ENCODE measurements at regions not wholly inside any gene's neighbourhood (a gene's known extent, or its start where the extent isn't known, plus 50 kb on each side); places are given as distances from the start of the nearest gene placed in this dataset.
A peak's percentile ranks its signal among the peaks of the same experiment; 100 is the strongest.

GRCh38 chr9:28650327-28650726 lies 1077.0 kb upstream of the C9orf72 start:
- no peaks in the 10 kb centered on the region for H3K36me3 Mint-ChIP-seq
- H3K27ac Mint-ChIP-seq, result no peak overlapping the region
- peaks cover 0 to 13% (median 2%) of the 10 kb centered on the region in 11 donors for H3K9me3 Mint-ChIP-seq
- H3K9me3 ChIP-seq (ENCODE audit: control insufficient read depth in 2 of 3, low read length in 3 of 3), result no peaks in the 10 kb centered on the region
- CTCF ChIA-PET, result no interaction called here
- H3K4me3 Mint-ChIP-seq, result no peak overlapping the region
- H3K4me1 ChIP-seq (ENCODE audit: control insufficient read depth in 2 of 2, insufficient read depth in 2 of 2, low read length in 2 of 2), result no peaks in the 10 kb centered on the region
- H3K4me3 ChIP-seq (ENCODE audit: low read length), result no peak overlapping the region
- DNase-seq (no peak), ATAC-seq (no peak)
- POLR2A ChIA-PET, result no interaction called here
- no peaks in the 10 kb centered on the region for H3K27me3 ChIP-seq (ENCODE audit: control insufficient read depth in 2 of 2, insufficient read depth in 2 of 2, low read length in 2 of 2)
- no peaks in the 10 kb centered on the region for H3K36me3 ChIP-seq (ENCODE audit: control insufficient read depth in 2 of 3, insufficient read depth in 3 of 3, low read length in 3 of 3)
- no peak overlapping the region for H3K27ac ChIP-seq (ENCODE audit: low read depth, low read length)
- no peaks in the 10 kb centered on the region for H3K4me1 Mint-ChIP-seq
- intact Hi-C loops (cut with micrococcal nuclease), result no loop called here
- no peaks in the 10 kb centered on the region for H3K27me3 Mint-ChIP-seq

- ChIA-PET CTCF (no interaction called here), POLR2A (no interaction called here)
- H3K36me3 Mint-ChIP-seq, result no peaks in the 10 kb centered on the region
- no peaks in the 10 kb centered on the region for H3K4me1 Mint-ChIP-seq
- DNase-seq, result no peak
- H3K27ac Mint-ChIP-seq, result no peak overlapping the region
- Histone ChIP-seq H3K27ac (ENCODE audit: low read depth, low read length) (no peak overlapping the region), H3K9me3 (ENCODE audit: control insufficient read depth in 2 of 3, low read length in 3 of 3) (no peaks in the 10 kb centered on the region), H3K36me3 (ENCODE audit: control insufficient read depth in 2 of 3, insufficient read depth in 3 of 3, low read length in 3 of 3) (no peaks in the 10 kb centered on the region), H3K4me3 (ENCODE audit: low read length) (no peak overlapping the region), H3K27me3 (ENCODE audit: control insufficient read depth in 2 of 2, insufficient read depth in 2 of 2, low read length in 2 of 2) (no peaks in the 10 kb centered on the region), H3K4me1 (ENCODE audit: control insufficient read depth in 2 of 2, insufficient read depth in 2 of 2, low read length in 2 of 2) (no peaks in the 10 kb centered on the region)
- peaks cover 0 to 13% (median 2%) of the 10 kb centered on the region in 11 donors for H3K9me3 Mint-ChIP-seq
- no peak overlapping the region for H3K4me3 Mint-ChIP-seq
- peak; percentile 34 for ATAC-seq
- intact Hi-C loops (cut with micrococcal nuclease), result no loop called here
- no peaks in the 10 kb centered on the region for H3K27me3 Mint-ChIP-seq
Observed at GRCh38 chr9:28651050-28651722, 1077.9 kb upstream of the C9orf72 start.

GRCh38 chr9:28653216-28653615 lies 1079.9 kb upstream of the C9orf72 start:
- DNase-seq (no peak), ATAC-seq (no peak)
- Mint-ChIP-seq H3K36me3 (no peaks in the 10 kb centered on the region), H3K27ac (no peak overlapping the region), H3K27me3 (no peaks in the 10 kb centered on the region), H3K4me3 (no peak overlapping the region), H3K4me1 (no peaks in the 10 kb centered on the region), H3K9me3 (peaks cover 0 to 20% (median 2%) of the 10 kb centered on the region in 11 donors)
- Histone ChIP-seq H3K4me3 (ENCODE audit: low read length) (no peak overlapping the region), H3K9me3 (ENCODE audit: control insufficient read depth in 2 of 3, low read length in 3 of 3) (no peaks in the 10 kb centered on the region), H3K4me1 (ENCODE audit: control insufficient read depth in 2 of 2, insufficient read depth in 2 of 2, low read length in 2 of 2) (no peaks in the 10 kb centered on the region), H3K27me3 (ENCODE audit: control insufficient read depth in 2 of 2, insufficient read depth in 2 of 2, low read length in 2 of 2) (no peaks in the 10 kb centered on the region), H3K36me3 (ENCODE audit: control insufficient read depth in 2 of 3, insufficient read depth in 3 of 3, low read length in 3 of 3) (no peaks in the 10 kb centered on the region), H3K27ac (ENCODE audit: low read depth, low read length) (no peak overlapping the region)
- POLR2A ChIA-PET, result no interaction called here
- CTCF ChIA-PET, result no interaction called here
- intact Hi-C loops (cut with micrococcal nuclease), result no loop called here

GRCh38 chr9:28656727-28657126 lies 1083.4 kb upstream of the C9orf72 start:
- ATAC-seq, result no peak
- no peaks in the 10 kb centered on the region for H3K27me3 Mint-ChIP-seq
- no peak overlapping the region for H3K4me3 ChIP-seq (ENCODE audit: low read length)
- no peak overlapping the region for H3K27ac ChIP-seq (ENCODE audit: low read depth, low read length)
- H3K36me3 Mint-ChIP-seq, result no peaks in the 10 kb centered on the region
- H3K4me1 ChIP-seq (ENCODE audit: control insufficient read depth in 2 of 2, insufficient read depth in 2 of 2, low read length in 2 of 2), result no peaks in the 10 kb centered on the region
- peaks cover 0 to 17% (median under 1%) of the 10 kb centered on the region in 11 donors for H3K9me3 Mint-ChIP-seq
- POLR2A ChIA-PET, result no interaction called here
- CTCF ChIA-PET, result no interaction called here
- H3K4me3 Mint-ChIP-seq, result no peak overlapping the region
- no peaks in the 10 kb centered on the region for H3K9me3 ChIP-seq (ENCODE audit: control insufficient read depth in 2 of 3, low read length in 3 of 3)
- H3K4me1 Mint-ChIP-seq, result no peaks in the 10 kb centered on the region
- intact Hi-C loops (cut with micrococcal nuclease), result no loop called here
- no peaks in the 10 kb centered on the region for H3K27me3 ChIP-seq (ENCODE audit: control insufficient read depth in 2 of 2, insufficient read depth in 2 of 2, low read length in 2 of 2)
- no peak for DNase-seq
- no peak overlapping the region for H3K27ac Mint-ChIP-seq
- no peaks in the 10 kb centered on the region for H3K36me3 ChIP-seq (ENCODE audit: control insufficient read depth in 2 of 3, insufficient read depth in 3 of 3, low read length in 3 of 3)

GRCh38 chr9:28661853-28662252 lies 1088.6 kb upstream of the C9orf72 start:
- Mint-ChIP-seq H3K4me1 (no peaks in the 10 kb centered on the region), H3K27me3 (no peaks in the 10 kb centered on the region), H3K27ac (no peak overlapping the region), H3K4me3 (no peak overlapping the region), H3K9me3 (peaks cover 0 to 7% (median 2%) of the 10 kb centered on the region in 11 donors), H3K36me3 (no peaks in the 10 kb centered on the region)
- H3K9me3 ChIP-seq (ENCODE audit: control insufficient read depth in 2 of 3, low read length in 3 of 3), result no peaks in the 10 kb centered on the region
- POLR2A ChIA-PET, result no interaction called here
- H3K4me3 ChIP-seq (ENCODE audit: low read length), result no peak overlapping the region
- H3K27ac ChIP-seq (ENCODE audit: low read depth, low read length), result no peak overlapping the region
- intact Hi-C loops (cut with micrococcal nuclease), result no loop called here
- CTCF ChIA-PET, result no interaction called here
- no peaks in the 10 kb centered on the region for H3K27me3 ChIP-seq (ENCODE audit: control insufficient read depth in 2 of 2, insufficient read depth in 2 of 2, low read length in 2 of 2)
- H3K36me3 ChIP-seq (ENCODE audit: control insufficient read depth in 2 of 3, insufficient read depth in 3 of 3, low read length in 3 of 3), result no peaks in the 10 kb centered on the region
- DNase-seq (no peak), ATAC-seq (no peak)
- H3K4me1 ChIP-seq (ENCODE audit: control insufficient read depth in 2 of 2, insufficient read depth in 2 of 2, low read length in 2 of 2), result no peaks in the 10 kb centered on the region

- intact Hi-C loops (cut with micrococcal nuclease), result no loop called here
Observed at GRCh38 chr9:28662675-28663074, 1089.4 kb upstream of the C9orf72 start.

GRCh38 chr9:28668158-28668557 lies 1094.9 kb upstream of the C9orf72 start:
- Histone ChIP-seq H3K9me3 (ENCODE audit: control insufficient read depth in 2 of 3, low read length in 3 of 3) (no peaks in the 10 kb centered on the region), H3K36me3 (ENCODE audit: control insufficient read depth in 2 of 3, insufficient read depth in 3 of 3, low read length in 3 of 3) (no peaks in the 10 kb centered on the region), H3K4me3 (ENCODE audit: low read length) (no peak overlapping the region), H3K4me1 (ENCODE audit: control insufficient read depth in 2 of 2, insufficient read depth in 2 of 2, low read length in 2 of 2) (no peaks in the 10 kb centered on the region), H3K27ac (ENCODE audit: low read depth, low read length) (no peak overlapping the region), H3K27me3 (ENCODE audit: control insufficient read depth in 2 of 2, insufficient read depth in 2 of 2, low read length in 2 of 2) (no peaks in the 10 kb centered on the region)
- intact Hi-C loops (cut with micrococcal nuclease), result no loop called here
- CTCF ChIA-PET, result no interaction called here
- DNase-seq, result no peak
- peaks cover 0 to 5% (median 2%) of the 10 kb centered on the region in 11 donors for H3K9me3 Mint-ChIP-seq
- H3K36me3 Mint-ChIP-seq, result no peaks in the 10 kb centered on the region
- no peak overlapping the region for H3K27ac Mint-ChIP-seq
- POLR2A ChIA-PET, result no interaction called here
- no peak for ATAC-seq
- H3K4me3 Mint-ChIP-seq, result no peak overlapping the region
- H3K27me3 Mint-ChIP-seq, result no peaks in the 10 kb centered on the region
- H3K4me1 Mint-ChIP-seq, result no peaks in the 10 kb centered on the region

More at GRCh38 chr9:28662675-28663074, 1089.4 kb upstream of the C9orf72 start:
- Histone ChIP-seq H3K36me3 (ENCODE audit: control insufficient read depth in 2 of 3, insufficient read depth in 3 of 3, low read length in 3 of 3) (no peaks in the 10 kb centered on the region), H3K9me3 (ENCODE audit: control insufficient read depth in 2 of 3, low read length in 3 of 3) (no peaks in the 10 kb centered on the region), H3K4me3 (ENCODE audit: low read length) (no peak overlapping the region), H3K27ac (ENCODE audit: low read depth, low read length) (no peak overlapping the region), H3K4me1 (ENCODE audit: control insufficient read depth in 2 of 2, insufficient read depth in 2 of 2, low read length in 2 of 2) (no peaks in the 10 kb centered on the region), H3K27me3 (ENCODE audit: control insufficient read depth in 2 of 2, insufficient read depth in 2 of 2, low read length in 2 of 2) (no peaks in the 10 kb centered on the region)
- ChIA-PET CTCF (no interaction called here), POLR2A (no interaction called here)
- ATAC-seq (no peak), DNase-seq (no peak)
- Mint-ChIP-seq H3K27me3 (no peaks in the 10 kb centered on the region), H3K36me3 (no peaks in the 10 kb centered on the region), H3K4me3 (no peak overlapping the region), H3K9me3 (peaks cover 0 to 5% (median 2%) of the 10 kb centered on the region in 11 donors), H3K4me1 (no peaks in the 10 kb centered on the region), H3K27ac (no peak overlapping the region)
